HG02938 (cell line): ENCODE measurements at regions not wholly inside any gene's neighbourhood (a gene's known extent, or its start where the extent isn't known, plus 50 kb on each side); places are given as distances from the start of the nearest gene placed in this dataset.

Experiments
- ATAC-seq: cut with Tn5 transposase; IDR thresholded peaks from one replicate; pipeline ENCODE4 v1.9.1; 2021; ENCODE audit warnings: mild to moderate bottlenecking, moderate library complexity; ENCODE audit not compliant: unreplicated experiment

DNA sequence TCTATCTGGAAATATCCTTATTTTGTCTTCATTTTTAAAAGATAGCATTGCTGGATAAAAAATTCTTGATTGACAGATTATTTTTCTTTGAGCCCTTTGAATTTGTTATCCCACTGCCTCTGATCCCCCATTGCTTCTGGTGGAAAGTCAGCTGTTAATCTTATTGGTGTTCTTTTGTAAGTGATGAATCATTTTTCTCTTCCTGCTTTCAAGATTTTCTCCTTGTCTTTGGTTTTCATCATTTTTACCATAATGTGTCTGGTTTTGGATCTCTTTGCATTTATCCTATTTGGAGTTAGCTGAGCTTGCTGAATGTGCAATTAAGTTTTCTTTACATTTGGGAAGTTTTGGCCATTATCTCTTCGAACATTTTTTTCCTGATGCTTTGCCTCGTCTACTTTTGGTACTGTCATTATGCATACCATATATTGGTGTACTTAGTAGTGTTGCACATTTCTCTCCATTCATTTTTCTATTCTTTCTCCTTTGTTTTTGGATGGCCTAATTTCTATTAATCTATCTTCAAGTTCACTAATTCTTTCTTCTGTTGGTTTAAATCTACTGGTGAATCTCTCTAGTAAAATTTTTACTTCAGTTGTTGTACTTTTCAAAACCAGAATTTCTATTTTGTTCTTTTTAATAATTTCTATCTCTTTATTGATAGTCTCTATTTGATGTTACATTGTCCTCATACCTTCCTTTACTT lies 440.0 kb upstream of the PROK2 start:
- ATAC-seq = no peak

DNA sequence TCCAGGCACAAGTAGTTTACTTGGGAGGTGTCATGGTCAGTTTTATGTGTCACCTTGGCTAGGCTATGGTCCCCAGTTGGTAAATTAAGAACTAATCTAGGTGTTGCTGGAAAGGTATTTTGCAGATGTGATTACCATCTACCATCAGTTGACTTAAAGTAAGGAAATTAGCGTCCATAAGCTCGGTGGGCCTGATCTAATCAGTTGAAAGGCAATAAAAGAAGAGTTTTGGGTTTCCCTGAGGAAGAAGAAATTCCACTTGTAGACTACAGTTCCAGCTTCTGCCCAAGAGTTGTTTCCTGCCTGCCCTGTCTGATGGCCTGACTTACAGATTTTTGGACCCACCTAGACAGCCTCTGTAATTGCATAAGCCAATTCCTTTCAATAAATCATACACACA lies 438.7 kb upstream of the PROK2 start:
- no peak for ATAC-seq

DNA sequence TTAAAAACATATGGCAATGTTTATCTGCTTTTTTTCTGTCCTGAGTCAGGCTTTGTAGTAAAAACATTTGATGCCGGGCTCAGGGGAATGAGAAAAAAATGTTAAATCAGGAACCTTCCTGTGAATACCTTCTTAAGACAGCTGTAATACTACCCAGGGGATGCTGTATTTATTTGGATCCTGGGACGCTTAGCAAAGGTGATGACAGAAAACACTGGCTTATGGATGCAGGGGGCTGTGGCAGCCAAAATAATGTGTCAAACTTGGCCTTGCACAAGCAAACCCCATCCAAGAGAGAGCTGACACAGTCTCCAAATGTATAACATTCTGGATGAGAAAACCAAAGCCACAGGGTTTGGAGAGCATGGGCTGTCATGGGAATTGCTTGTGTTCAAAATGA lies 438.2 kb upstream of the PROK2 start:
- no peak for ATAC-seq

DNA sequence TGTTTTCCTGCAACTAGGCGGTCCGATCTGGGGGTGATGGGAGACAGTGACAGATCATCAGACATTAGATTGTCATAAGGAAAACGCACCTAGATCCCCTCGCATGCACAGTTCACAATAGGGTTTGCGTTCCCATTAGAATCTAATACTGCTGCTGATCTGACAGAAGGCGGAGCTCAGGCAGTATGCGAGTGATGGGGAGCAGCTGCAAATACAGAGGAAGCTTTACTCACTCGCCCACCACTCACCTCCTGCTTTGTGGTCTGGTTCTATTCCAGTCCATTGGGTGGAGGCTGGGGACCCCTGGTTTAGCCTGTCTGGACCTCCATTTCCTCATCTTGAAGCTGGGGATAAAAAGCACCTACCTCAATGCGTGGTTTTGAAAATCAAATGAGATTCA lies 437.5 kb upstream of the PROK2 start:
- ATAC-seq = no peak

DNA sequence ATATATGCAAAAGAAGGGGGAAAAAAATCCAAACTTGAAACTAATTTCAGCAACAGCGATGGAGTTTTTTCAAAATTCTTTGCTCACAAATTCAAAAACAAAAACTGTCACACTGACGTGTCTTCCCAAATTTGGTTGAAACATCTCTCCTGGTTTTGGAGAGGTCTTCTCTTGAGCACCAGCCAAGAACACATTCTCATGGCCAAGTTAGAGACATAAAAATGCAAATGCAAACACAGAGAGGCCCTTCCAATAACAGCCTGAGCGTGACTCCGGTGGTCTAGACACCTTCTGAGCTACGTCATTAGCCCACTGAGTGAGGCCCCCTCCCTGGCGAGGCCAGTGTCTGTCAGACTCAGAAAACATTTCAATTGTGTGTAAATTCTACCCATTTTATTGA lies 436.0 kb upstream of the PROK2 start:
- no peak for ATAC-seq

DNA sequence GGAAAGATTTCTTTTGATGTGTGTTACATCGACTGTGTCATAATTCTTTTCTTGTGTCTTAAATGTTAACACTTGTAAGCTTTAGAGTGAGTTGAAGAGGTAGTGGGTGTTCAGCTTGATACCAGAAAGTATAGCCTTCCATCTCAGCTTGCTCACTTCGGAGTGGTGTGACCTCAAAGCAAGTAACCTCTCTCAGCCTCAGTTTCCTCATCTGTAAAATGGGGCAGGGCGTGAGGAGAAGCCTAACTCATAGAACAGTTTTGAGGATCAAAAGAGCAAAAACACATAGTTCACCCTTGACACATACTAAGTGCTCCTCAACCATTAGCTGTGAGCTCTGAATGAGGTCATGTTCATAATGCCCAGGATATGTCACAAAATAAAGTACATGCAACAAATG lies 434.8 kb upstream of the PROK2 start:
- no peak for ATAC-seq

DNA sequence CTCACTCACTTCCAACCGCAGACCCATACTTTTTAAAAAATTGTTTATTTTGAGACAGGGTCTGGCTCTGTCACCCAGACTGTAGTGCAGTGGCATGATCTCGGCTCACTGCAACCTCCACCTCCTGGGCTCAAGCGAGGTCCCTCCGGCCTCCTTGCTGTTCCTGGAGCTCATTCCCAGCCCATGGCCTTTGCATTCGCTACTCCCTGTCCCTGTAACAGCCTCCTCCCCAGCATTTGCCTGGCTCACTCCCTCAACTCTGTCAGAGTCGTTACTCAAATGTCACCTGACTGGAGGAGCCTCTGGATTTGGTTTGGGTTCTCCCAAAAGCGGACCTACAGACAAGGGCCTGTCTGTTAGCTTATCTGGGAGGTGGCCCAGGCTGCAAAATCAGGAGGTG lies 432.6 kb upstream of the PROK2 start:
- ATAC-seq = no peak

DNA sequence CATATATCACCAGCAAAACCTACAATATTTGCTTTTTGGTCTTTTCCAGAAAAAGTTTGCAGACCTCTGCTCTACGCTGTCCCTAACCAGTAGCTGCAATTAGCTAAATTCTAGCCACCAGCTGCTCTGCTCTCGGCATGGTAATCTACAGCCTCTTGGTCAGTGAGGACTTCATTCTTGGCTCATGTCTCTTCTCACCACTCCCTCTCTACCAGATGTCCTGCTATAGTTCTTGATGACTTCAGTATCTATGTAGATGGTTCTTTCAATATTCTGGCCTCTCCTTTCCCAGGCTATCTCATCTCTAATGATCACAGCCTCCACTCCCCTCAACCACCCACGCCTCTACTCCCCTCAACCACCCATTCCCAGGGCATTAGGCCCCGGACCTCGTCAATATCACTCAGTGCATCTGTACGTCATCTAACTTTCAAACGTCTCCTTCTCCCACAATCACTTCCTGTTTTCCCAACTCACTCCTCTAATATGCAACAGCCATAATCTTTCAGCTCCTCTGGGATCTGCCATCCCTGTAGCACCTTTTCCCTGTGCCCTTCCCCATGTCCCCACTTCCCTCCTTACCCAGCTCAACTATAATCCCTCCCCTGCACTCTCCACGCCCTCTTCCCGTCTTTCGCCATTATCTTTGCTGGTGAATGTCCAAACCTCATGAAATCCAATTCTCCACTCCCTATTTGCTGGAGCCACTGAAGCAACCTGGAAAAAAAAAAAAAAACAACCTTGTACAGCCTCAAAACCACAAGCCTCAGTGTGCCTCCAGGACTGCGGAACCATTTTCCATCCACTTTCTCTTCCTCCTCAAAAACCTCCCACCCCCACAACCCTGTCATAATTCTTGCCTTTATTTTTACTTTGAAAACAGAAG lies 429.4 kb upstream of the PROK2 start:
- no peak for ATAC-seq

DNA sequence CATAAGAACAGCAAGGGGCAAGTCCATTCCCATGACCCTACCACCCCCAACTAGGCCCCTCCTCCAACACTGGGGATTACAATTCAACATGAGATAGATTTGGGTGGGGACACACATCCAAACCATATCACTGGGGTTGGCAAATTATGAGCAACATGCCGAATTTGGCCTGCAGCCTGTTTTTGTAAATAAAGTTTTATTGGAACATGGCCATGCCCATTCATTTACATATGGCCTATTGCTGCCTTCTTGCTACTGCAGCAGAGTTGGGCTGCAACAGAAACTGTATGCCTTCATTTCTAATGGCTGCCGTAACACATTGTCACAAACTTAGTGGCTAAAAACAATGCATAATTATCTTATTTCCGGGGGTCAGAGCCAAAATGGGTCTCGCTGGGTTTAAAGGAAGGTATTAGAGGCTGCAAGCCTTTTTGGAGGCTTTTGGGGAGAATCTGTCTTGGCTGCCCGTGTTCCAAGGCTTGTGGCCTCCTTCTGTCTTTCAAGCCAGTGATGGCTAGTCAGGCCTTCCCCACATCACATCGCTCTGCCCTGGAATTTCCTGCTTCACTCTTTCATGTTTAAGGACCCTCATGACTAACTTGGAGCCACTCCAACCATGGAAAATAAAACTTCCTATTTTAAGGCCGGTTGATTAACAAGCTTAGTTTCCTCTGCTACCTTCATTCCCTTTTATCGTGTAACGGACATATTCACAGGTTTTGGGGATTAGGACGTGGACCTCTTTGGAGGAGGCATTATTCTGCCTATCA lies 428.5 kb upstream of the PROK2 start:
- ATAC-seq = no peak

DNA sequence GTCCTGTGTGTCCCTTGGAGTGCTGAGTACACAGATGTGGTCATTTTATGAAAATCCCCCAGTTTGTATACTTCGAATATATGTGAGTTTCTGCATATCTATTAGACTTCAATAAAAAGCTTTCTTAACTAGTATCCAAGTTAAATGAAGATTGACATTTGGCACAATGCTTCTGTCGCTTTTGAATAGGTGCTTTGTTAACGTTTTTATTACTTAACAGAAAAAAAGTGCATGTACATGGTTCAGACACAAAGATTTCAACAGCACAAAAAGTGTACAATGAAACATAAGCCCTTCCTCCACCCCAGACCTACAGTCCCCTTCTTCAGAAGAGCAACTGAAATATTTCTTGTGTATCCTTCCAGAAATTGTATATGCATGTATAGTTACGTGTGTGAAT lies 427.4 kb upstream of the PROK2 start:
- ATAC-seq = no peak

DNA sequence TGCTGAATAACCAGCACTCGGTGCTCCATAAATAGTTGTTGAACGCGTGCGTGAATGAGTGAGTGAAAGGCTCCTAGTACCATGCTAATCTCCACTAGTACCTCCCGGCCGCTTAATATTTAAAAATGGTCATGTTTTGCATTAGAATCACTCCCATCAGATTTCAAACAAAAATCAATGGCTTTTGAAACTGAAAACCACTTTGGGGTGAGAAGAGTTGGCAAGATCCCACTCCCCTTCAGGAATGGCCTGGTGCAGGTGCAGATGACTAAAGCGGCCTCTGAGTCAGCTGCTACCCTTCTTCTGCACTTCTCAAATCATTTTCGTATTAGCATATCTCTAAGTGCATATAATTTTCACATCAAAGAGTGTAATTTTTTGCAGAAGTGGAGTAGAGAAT lies 425.3 kb upstream of the PROK2 start:
- no peak for ATAC-seq

DNA sequence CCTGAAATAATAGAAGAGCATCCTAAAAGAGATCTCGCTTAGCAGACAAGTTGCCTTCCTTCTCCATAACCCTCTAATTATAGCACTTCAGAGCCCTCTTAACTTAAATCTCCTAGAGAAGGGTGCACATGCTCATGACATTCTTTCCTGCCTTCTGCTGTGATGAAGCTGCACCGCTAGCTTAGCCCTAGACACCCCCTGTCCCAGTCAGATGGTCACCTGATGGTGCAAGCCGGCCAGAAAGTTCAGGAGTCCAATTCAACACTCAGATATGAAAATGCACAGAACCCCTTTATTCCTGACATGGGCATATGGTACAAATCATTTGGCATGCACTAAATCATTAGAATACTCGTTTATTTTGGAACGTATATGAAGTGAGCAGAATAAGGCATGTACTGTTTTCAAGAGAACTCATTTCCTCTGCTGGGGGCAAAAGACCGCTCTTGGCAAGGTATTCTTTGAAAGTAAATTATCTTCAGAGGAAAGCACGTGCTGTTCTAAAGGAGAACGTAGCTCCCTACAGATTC lies 420.4 kb upstream of the PROK2 start:
- ATAC-seq = no peak

DNA sequence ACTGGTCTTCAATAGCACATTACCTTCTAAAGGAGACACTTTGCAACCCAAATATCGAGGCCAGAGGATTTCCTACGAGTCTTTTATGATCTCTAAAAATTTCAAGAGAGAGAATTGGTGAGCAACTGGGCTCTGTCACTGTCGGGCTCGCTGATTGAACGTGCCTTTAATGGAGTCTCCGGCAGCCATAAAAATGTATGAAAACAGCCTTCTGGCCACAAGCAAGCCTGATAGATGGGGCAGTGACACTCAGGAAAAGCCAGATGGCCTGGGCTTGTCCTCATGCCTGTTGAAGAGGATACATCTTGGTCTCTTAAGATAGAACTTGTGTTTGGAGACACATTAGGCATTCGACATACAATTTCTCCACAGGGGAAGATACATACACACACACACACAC lies 419.5 kb upstream of the PROK2 start:
- no peak for ATAC-seq

DNA sequence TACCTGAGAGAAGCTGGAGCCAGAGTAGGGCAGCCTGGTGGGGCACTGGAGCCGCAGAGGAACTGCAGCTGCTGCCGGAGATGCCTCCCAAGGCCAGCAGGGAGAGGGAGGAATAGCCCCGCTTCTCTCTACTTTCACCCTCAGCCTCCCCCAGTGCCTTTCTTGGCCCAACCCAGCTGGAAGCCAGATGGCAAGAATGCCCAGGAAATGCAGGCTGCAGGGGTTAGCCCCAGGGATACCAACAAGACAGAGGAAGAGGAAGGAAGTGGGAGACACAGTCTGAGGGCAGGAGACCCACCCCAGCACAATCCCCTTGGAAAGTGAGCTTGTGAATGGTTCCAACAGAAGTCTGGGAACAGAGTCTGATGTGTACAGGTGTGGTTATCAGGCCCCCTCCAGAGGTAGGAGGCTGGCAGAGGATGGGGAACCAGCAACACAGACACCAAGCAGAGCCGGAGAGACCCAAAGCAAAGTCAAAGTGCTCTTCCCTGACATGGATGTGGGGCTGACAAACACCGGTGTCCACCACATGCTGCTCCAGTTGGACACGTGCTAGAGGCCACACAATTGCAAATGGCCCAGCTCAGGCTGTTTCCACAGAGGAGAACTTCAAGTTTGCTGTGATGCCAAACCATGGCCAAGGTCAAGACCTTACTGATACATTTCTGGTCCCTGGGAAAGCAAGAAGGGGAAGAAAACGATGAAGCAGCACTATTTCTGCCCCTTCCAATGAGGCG lies 418.8 kb upstream of the PROK2 start:
- ATAC-seq = no peak

DNA sequence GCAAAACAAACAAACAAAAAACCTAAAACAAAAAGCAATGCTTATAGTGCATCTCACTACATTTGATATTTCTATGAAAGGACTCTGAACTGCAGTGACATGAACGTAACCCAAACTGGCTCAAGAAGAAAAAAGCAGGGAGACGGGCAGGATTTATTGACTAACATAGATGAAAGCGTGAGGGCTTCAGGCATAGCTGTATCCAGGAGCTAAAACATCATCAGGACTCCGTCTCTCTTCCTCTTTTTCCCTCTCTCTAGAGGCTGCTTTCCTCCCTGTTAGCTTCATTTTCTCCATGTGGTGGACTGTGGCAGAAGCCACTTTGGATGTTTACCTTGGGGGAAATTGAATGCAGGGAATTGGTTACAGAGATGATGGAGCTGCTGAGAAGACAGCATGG lies 418.2 kb upstream of the PROK2 start:
- no peak for ATAC-seq

DNA sequence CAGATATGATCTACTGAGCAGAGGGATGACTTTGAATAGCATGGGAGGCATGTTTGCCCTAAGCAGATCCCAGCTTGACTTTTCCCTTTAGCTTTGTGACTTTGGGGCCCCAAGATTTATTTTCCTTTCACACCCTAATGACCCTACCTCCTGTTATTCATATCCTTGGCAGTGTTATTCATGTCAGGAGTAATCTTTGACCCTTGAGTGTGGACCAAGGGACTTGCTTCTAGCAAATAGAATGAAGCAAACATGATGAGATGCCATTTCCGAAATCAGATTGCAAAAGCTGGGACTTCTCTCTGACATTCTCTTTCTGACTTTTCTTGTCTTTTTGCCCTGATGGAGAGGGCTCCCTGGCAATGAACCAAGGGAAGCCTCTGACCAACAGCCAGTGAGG lies 415.4 kb upstream of the PROK2 start:
- ATAC-seq = no peak

DNA sequence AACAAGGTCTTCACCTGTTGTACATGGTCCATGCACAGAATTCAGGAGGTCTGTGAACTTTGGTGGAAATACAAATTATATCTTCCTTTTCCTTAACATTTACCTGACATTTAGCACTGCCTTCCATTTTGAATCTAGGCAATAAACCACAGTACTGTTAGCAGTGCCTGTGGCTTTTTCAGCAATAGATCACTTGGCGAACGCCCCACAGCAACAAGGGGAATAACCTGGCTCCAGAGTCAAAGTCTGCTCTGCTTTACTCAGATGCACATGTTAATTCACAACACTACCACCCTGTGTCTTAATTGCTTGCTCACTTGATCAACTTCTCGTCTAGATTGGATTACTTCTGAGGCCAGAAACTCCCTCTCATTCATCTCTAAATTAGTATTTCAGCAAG lies 414.6 kb upstream of the PROK2 start:
- no peak for ATAC-seq

DNA sequence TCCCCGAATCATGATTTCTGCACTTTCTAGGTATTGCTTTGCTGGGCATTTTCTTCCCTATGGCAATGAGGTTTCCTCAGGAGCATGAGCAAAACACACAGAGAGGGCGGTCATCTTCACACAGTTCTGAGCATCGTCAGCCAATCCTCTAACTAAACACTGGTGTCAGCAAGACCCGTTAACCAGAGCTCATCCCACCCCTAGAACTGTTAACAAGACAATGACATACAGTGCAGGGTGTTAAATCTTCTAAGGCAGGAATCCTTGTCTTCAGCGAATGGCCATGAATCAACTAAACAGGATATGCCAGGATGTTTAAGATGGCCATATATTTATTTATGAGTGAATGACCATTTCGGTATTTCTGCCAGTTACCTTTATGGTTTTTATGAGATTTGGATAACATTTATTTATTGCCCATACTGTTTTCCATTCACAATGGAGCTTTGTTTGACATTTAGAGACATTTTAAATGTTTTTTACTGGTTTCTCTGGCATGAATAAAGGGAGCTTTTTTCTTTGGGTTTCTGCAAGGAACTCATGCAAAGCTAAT lies 411.5 kb upstream of the PROK2 start:
- ATAC-seq = no peak

DNA sequence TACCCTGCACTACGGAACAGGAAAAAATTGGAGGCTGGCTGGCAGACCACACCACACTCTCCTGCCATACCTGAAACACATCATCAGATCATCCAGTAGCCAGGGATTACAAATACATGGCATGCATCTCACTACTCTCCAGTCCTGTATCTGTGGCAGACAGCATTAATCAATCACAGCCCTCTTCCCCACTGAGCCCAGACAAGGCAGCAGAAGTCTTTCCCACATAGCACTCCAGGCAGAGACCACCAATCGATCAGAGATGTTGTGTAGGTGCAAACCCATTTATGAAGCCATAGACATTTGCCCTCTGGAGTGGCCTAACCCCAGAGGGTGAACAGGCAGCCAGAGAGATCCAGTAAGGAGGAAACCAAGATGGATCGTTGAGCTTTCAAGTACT lies 410.9 kb upstream of the PROK2 start:
- ATAC-seq = no peak

DNA sequence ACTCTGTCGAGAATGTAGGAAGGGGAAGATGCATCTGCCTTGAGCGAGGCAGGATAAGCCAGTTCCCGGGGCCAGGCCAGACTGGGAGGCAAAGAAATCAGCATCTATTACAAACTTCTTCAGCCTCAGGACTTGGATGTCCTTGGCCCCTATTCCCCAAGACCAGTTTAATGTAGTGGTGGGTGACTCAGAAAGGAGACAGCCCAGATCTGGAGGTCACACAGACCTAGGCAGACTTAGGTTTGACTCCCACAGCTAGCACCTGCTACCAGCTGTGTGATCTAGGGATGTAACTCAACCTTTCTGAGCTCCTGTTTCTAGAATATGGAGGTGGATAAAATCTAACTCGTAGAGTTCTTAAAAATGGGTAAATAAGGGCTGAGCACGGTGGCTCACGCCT lies 409.5 kb upstream of the PROK2 start:
- ATAC-seq = no peak
